Subcutaneous abdominal adipose tissue (tissue), 5 donors: ENCODE measurements at regions not wholly inside any gene's neighbourhood (a gene's known extent, or its start where the extent isn't known, plus 50 kb on each side); places are given as distances from the start of the nearest gene placed in this dataset.

ENCODE experiments used
- H3K27ac ChIP-seq: one replicate; pipeline ENCODE4 v1.7.0; 2013; ENCODE audit warnings: low read depth, mild to moderate bottlenecking, inconsistent platforms, low read length, moderate library complexity
- H3K27me3 ChIP-seq, 5 donors: one replicate each; pipeline ENCODE4 v1.7.0; 2013; ENCODE audit warnings: low read length in 5 of 5, inconsistent platforms in 1 of 5; ENCODE audit not compliant: control insufficient read depth in 5 of 5, insufficient read depth in 4 of 5
- H3K36me3 ChIP-seq, 5 donors: one replicate each; pipeline ENCODE4 v1.7.0; 2013; ENCODE audit warnings: low read length in 5 of 5; ENCODE audit not compliant: control insufficient read depth in 5 of 5, insufficient read depth in 5 of 5
- H3K4me1 ChIP-seq, 5 donors: one replicate each; pipeline ENCODE4 v1.7.0; 2013; ENCODE audit warnings: low read length in 5 of 5, mild to moderate bottlenecking in 3 of 5, moderate library complexity in 1 of 5; ENCODE audit not compliant: control insufficient read depth in 5 of 5, insufficient read depth in 5 of 5
- H3K4me3 ChIP-seq, 5 donors: one replicate each; pipeline ENCODE4 v1.7.0; 2013; ENCODE audit warnings: low read length in 5 of 5, low read depth in 1 of 5
- H3K9ac ChIP-seq, 5 donors: one replicate each; pipeline ENCODE4 v1.7.0; 2013; ENCODE audit warnings: low read length in 5 of 5, mild to moderate bottlenecking in 4 of 5, moderate library complexity in 3 of 5
- H3K9me3 ChIP-seq, 5 donors: one replicate each; pipeline ENCODE4 v1.7.0; 2013; ENCODE audit warnings: low read length in 5 of 5; ENCODE audit not compliant: control insufficient read depth in 5 of 5
- donor health status: healthy.
- donor health status: healthy.
- donor health status: healthy.
- donor health status: healthy.
- donor health status: healthy.

- Histone ChIP-seq H3K4me3 (no peak overlapping the region), H3K9ac (no peak overlapping the region), H3K27ac (no peak overlapping the region), H3K9me3 (no peaks in the 10 kb centered on the region), H3K27me3 (no peaks in the 10 kb centered on the region), H3K36me3 (no peaks in the 10 kb centered on the region), H3K4me1 (no peaks in the 10 kb centered on the region)
These were observed 620.0 kb upstream of the B3GALT2 start for GRCh38 chr1:193806079-193807048.

GRCh38 chr1:193799948-193800690, 613.7 kb upstream of the B3GALT2 start:
- Histone ChIP-seq H3K27me3 (no peaks in the 10 kb centered on the region), H3K9ac (no peak overlapping the region), H3K4me1 (no peaks in the 10 kb centered on the region), H3K36me3 (no peaks in the 10 kb centered on the region), H3K27ac (no peak overlapping the region), H3K9me3 (no peaks in the 10 kb centered on the region), H3K4me3 (no peak overlapping the region)

GRCh38 chr1:193799371-193799770, 613.0 kb upstream of the B3GALT2 start:
- Histone ChIP-seq H3K27me3 (no peaks in the 10 kb centered on the region), H3K9ac (no peak overlapping the region), H3K4me3 (no peak overlapping the region), H3K9me3 (no peaks in the 10 kb centered on the region), H3K4me1 (no peaks in the 10 kb centered on the region), H3K36me3 (no peaks in the 10 kb centered on the region), H3K27ac (no peak overlapping the region)

- Histone ChIP-seq H3K4me1 (no peaks in the 10 kb centered on the region), H3K9me3 (no peaks in the 10 kb centered on the region), H3K4me3 (no peak overlapping the region), H3K27ac (no peak overlapping the region), H3K36me3 (no peaks in the 10 kb centered on the region), H3K27me3 (no peaks in the 10 kb centered on the region), H3K9ac (no peak overlapping the region)
These were observed 607.8 kb upstream of the B3GALT2 start for GRCh38 chr1:193794239-193794638.

GRCh38 chr1:193791746-193792145, 605.3 kb upstream of the B3GALT2 start:
- Histone ChIP-seq H3K9me3 (no peaks in the 10 kb centered on the region), H3K27ac (no peak overlapping the region), H3K4me1 (no peaks in the 10 kb centered on the region), H3K36me3 (no peaks in the 10 kb centered on the region), H3K27me3 (no peaks in the 10 kb centered on the region), H3K4me3 (no peak overlapping the region), H3K9ac (no peak overlapping the region)

GRCh38 chr1:193787061-193787460, 600.6 kb upstream of the B3GALT2 start:
- no peaks in the 10 kb centered on the region for H3K27me3 ChIP-seq
- no peak overlapping the region for H3K4me3 ChIP-seq
- H3K27ac ChIP-seq: no peak overlapping the region
- H3K36me3 ChIP-seq: no peaks in the 10 kb centered on the region
- no peaks in the 10 kb centered on the region for H3K4me1 ChIP-seq
- no peak overlapping the region for H3K9ac ChIP-seq
- H3K9me3 ChIP-seq: no peaks in the 10 kb centered on the region

- H3K4me1 ChIP-seq: no peaks in the 10 kb centered on the region
These were observed 599.5 kb upstream of the B3GALT2 start for GRCh38 chr1:193785850-193786420.

GRCh38 chr1:193774536-193775323, 588.3 kb upstream of the B3GALT2 start:
- Histone ChIP-seq H3K27me3 (no peaks in the 10 kb centered on the region), H3K36me3 (no peaks in the 10 kb centered on the region), H3K4me3 (no peak overlapping the region), H3K4me1 (no peaks in the 10 kb centered on the region), H3K9ac (no peak overlapping the region), H3K9me3 (peaks cover 0 to 3% (median 0%) of the 10 kb centered on the region in 5 donors), H3K27ac (no peak overlapping the region)

More at GRCh38 chr1:193785850-193786420, 599.5 kb upstream of the B3GALT2 start:
- no peaks in the 10 kb centered on the region for H3K27me3 ChIP-seq
- H3K27ac ChIP-seq: no peak overlapping the region
- no peaks in the 10 kb centered on the region for H3K36me3 ChIP-seq
- H3K9ac ChIP-seq: no peak overlapping the region
- H3K9me3 ChIP-seq: no peaks in the 10 kb centered on the region
- H3K4me3 ChIP-seq: no peak overlapping the region

GRCh38 chr1:193771596-193771995, 585.2 kb upstream of the B3GALT2 start:
- Histone ChIP-seq H3K4me3 (no peak overlapping the region), H3K9me3 (peaks cover 0 to 3% (median 0%) of the 10 kb centered on the region in 5 donors), H3K27ac (no peak overlapping the region), H3K36me3 (no peaks in the 10 kb centered on the region), H3K4me1 (no peaks in the 10 kb centered on the region), H3K9ac (no peak overlapping the region), H3K27me3 (no peaks in the 10 kb centered on the region)
